ENCODE measurements at regions not wholly inside any gene's neighbourhood (a gene's known extent, or its start where the extent isn't known, plus 50 kb on each side); places are given as distances from the start of the nearest gene placed in this dataset.

- DNase-seq (ENCODE audit: extremely low read depth in 1 of 11, low read depth in 9 of 11, low spot score in 4 of 11), result no peak
These were observed 64.8 kb upstream of the RAP2B start for GRCh38 chr3:153097213-153097612.

DNA sequence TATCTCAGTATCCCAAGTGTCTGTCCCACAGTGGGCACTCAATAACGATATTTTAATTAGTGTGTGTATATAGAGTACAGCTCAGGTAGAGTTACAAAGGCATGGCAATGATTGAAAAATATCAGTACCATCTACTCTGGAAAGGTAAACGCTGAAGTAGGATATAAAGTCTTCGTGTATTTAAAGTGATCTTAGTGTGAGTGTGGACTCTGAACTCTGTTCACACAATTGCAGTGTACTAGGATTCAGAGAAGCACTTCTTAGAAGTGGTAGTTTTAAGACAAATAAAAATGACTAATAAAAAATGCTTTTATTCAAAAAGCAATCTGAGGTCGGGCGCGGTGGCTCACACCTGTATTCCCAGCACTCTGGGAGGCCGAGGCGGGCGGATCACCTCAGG lies 62.9 kb upstream of the RAP2B start:
- no peak for DNase-seq (ENCODE audit: extremely low read depth in 1 of 11, low read depth in 9 of 11, low spot score in 4 of 11)

DNA sequence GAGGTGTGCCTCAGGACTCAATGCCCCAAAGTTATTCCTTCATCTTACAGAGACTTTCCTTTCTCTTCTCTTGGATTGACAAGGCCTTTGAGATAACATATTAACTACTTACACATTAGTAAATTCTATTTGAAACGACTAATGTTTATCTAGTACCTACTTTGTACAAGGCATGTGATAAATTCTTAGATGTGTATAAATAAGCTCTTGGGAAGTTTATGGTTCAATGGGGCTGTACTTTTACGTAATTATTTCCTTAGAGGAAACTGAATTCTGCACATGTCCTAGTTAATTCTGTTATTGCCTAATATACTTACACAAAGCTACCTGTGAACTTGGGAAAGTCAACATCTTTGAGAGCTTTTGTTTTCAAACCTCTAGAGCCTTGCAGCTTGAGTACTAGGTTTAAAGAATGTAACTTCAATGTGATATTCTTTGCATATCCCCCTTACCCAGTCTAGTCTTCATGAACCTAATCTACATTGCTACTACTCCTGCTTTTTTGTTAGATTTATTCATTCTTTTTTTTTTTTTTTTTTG lies 58.5 kb upstream of the RAP2B start:
- no peak for DNase-seq (ENCODE audit: extremely low read depth in 1 of 11, low read depth in 9 of 11, low spot score in 4 of 11)

- no peak for DNase-seq (ENCODE audit: extremely low read depth in 1 of 11, low read depth in 9 of 11, low spot score in 4 of 11)
These were observed 52.0 kb upstream of the RAP2B start for GRCh38 chr3:153110041-153110440.

GRCh38 chr3:153111016-153111415 lies 51.0 kb upstream of the RAP2B start:
- DNase-seq (ENCODE audit: extremely low read depth in 1 of 11, low read depth in 9 of 11, low spot score in 4 of 11), result no peak
